ENCODE measurements at regions not wholly inside any gene's neighbourhood (a gene's known extent, or its start where the extent isn't known, plus 50 kb on each side); places are given as distances from the start of the nearest gene placed in this dataset.

- Histone ChIP-seq H3K9me3 (replicated peaks; ENCODE audit: control insufficient read depth, insufficient read depth, low read length) (no peaks in the 10 kb centered on the region), H3K27me3 (ENCODE audit: control insufficient read depth in 2 of 2, insufficient read depth in 2 of 2, low read length in 2 of 2) (peaks cover 5 to 8% of the 10 kb centered on the region in 2 experiments), H3K79me2 (ENCODE audit: control insufficient read depth, insufficient read depth, low read length) (no peaks in the 10 kb centered on the region), H3K4me1 (ENCODE audit: control insufficient read depth, extremely low read depth, insufficient read depth, low read length) (no peaks in the 10 kb centered on the region), H3K9me1 (replicated peaks; ENCODE audit: control insufficient read depth, extremely low read depth, insufficient read depth, low read length) (no peaks in the 10 kb centered on the region), H3K36me3 (ENCODE audit: control insufficient read depth in 2 of 2, extremely low read depth in 1 of 2, insufficient read depth in 2 of 2, low read length in 2 of 2) (no peaks in the 10 kb centered on the region), H3K9ac (replicated peaks; ENCODE audit: extremely low read depth, insufficient read depth, low read length) (no peak overlapping the region), H3K4me3 (replicated peaks in 1 of 3; ENCODE audit: insufficient read depth in 1 of 3, low read depth in 1 of 3, low read length in 3 of 3) (no peak overlapping the region), H3K4me2 (ENCODE audit: insufficient read depth, low read length) (no peak overlapping the region), H2AFZ (ENCODE audit: low read depth, low read length) (no peak overlapping the region), H3K27ac (ENCODE audit: insufficient read depth, low read depth, low read length) (no peak overlapping the region), H4K20me1 (replicated peaks; ENCODE audit: control insufficient read depth, extremely low read depth, insufficient read depth, low read length) (no peaks in the 10 kb centered on the region)
- ChIA-PET CTCF (interaction anchor here (1.0 to 1.1 kb wide), 2 partner anchors 9 to 44 kb away, joined by 4 read pairs; no protein-coding TSS in a partner anchor), POLR2A (no interaction called here)
- no peak for DNase-seq (ENCODE audit: low read depth, low spot score)
- no peak for FAIRE-seq
- dilution Hi-C loops (cut with MboI; ENCODE audit: extremely low pct_ligation_motif_present, low sequenced_read_pairs) = no loop called here
- intact Hi-C loops (cut with micrococcal nuclease) = no loop called here
- BruUV-seq (replicated peaks) = no TSS peak
- TF ChIP-seq CTCF (IDR thresholded peaks at IDR 0.05; ENCODE audit: extremely low read depth in 1 of 2, insufficient read depth in 1 of 2, low read depth in 1 of 2, low read length in 2 of 2) (no peak), EZH2 (IDR thresholded peaks at IDR 0.05; ENCODE audit: borderline replicate concordance, low read depth, low read length, severe bottlenecking) (no peak)
These were observed 152.7 kb downstream of the LY86 start for GRCh38 chr6:6741264-6741663.

- no peak overlapping the region for H3K27ac ChIP-seq (ENCODE audit: insufficient read depth, low read depth, low read length)
- no peaks in the 10 kb centered on the region for H4K20me1 ChIP-seq (replicated peaks; ENCODE audit: control insufficient read depth, extremely low read depth, insufficient read depth, low read length)
- H3K9me3 ChIP-seq (replicated peaks; ENCODE audit: control insufficient read depth, insufficient read depth, low read length) = no peaks in the 10 kb centered on the region
- H3K9ac ChIP-seq (replicated peaks; ENCODE audit: extremely low read depth, insufficient read depth, low read length) = no peak overlapping the region
- H2AFZ ChIP-seq (ENCODE audit: low read depth, low read length) = no peak overlapping the region
- H3K4me1 ChIP-seq (ENCODE audit: control insufficient read depth, extremely low read depth, insufficient read depth, low read length) = no peaks in the 10 kb centered on the region
- H3K9me1 ChIP-seq (replicated peaks; ENCODE audit: control insufficient read depth, extremely low read depth, insufficient read depth, low read length) = no peaks in the 10 kb centered on the region
- ChIA-PET POLR2A (no interaction called here), CTCF (interaction anchor here (1.0 kb wide), 1 partner anchor 46 kb away, joined by 4 read pairs; no protein-coding TSS in a partner anchor)
- intact Hi-C loops (cut with micrococcal nuclease) = no loop called here
- DNase-seq (ENCODE audit: low read depth, low spot score) (no peak), FAIRE-seq (no peak)
- no TSS peak for BruUV-seq (replicated peaks)
- dilution Hi-C loops (cut with MboI; ENCODE audit: extremely low pct_ligation_motif_present, low sequenced_read_pairs) = no loop called here
- no peaks in the 10 kb centered on the region for H3K79me2 ChIP-seq (ENCODE audit: control insufficient read depth, insufficient read depth, low read length)
- no peak for TF ChIP-seq MYC (IDR thresholded peaks at IDR 0.05; ENCODE audit: low read depth, low read length)
- no peak for TF ChIP-seq POLR2AphosphoS5 (IDR thresholded peaks at IDR 0.05; ENCODE audit: insufficient read depth, low read depth, low read length)
- no peak for TF ChIP-seq GATA2 (IDR thresholded peaks at IDR 0.05; ENCODE audit: insufficient read depth, insufficient read length, low read depth, low read length)
- no peak for TF ChIP-seq EZH2 (IDR thresholded peaks at IDR 0.05; ENCODE audit: borderline replicate concordance, low read depth, low read length, severe bottlenecking)
- no peak for TF ChIP-seq FOS (IDR thresholded peaks at IDR 0.05; ENCODE audit: borderline replicate concordance, insufficient read depth, low read length)
- TF ChIP-seq CTCF (IDR thresholded peaks at IDR 0.05; ENCODE audit: extremely low read depth in 1 of 2, insufficient read depth in 1 of 2, low read depth in 1 of 2, low read length in 2 of 2) = no peak
- no peak for TF ChIP-seq JUN (IDR thresholded peaks at IDR 0.05; ENCODE audit: borderline replicate concordance, insufficient read depth, insufficient read length, low read depth)
- TF ChIP-seq POLR2A (IDR thresholded peaks at IDR 0.05; ENCODE audit: low read depth, low read length) = no peak
- no peak for TF ChIP-seq MAX (IDR thresholded peaks at IDR 0.05; ENCODE audit: insufficient read depth, insufficient read length)
- H3K4me3 ChIP-seq (replicated peaks in 1 of 3; ENCODE audit: insufficient read depth in 1 of 3, low read depth in 1 of 3, low read length in 3 of 3) = no peak overlapping the region
- peaks cover 5 to 8% of the 10 kb centered on the region in 2 experiments for H3K27me3 ChIP-seq (ENCODE audit: control insufficient read depth in 2 of 2, insufficient read depth in 2 of 2, low read length in 2 of 2)
- no peaks in the 10 kb centered on the region for H3K36me3 ChIP-seq (ENCODE audit: control insufficient read depth in 2 of 2, extremely low read depth in 1 of 2, insufficient read depth in 2 of 2, low read length in 2 of 2)
- H3K4me2 ChIP-seq (ENCODE audit: insufficient read depth, low read length) = no peak overlapping the region
These were observed 154.0 kb downstream of the LY86 start for GRCh38 chr6:6742535-6742934.
